OCI-LY3 (cell line): ENCODE measurements at regions not wholly inside any gene's neighbourhood (a gene's known extent, or its start where the extent isn't known, plus 50 kb on each side); places are given as distances from the start of the nearest gene placed in this dataset.

Experiments
- H2AFZ ChIP-seq: fragments of 200-600, 300-600 bp; shearing (Covaris generic); 2 replicates; pipeline ENCODE4 v1.6.0; 2014; ENCODE audit warnings: antibody characterized with exemption, low read depth, low read length
- H3K27ac ChIP-seq: fragments of 200-600, 300-600 bp; sonication (generic); 2 replicates; pipeline ENCODE4 v1.5.1; 2014; ENCODE audit warnings: mild to moderate bottlenecking, low read length, moderate library complexity, mixed read lengths
- H3K27me3 ChIP-seq: fragments of 200-600, 300-600 bp; sonication (generic); 2 replicates; pipeline ENCODE4 v1.6.1; 2014; ENCODE audit warnings: low read depth, low read length, mixed read lengths
- H3K36me3 ChIP-seq: fragments of 200-600, 300-600 bp; sonication (generic); replicated peaks from 2 replicates; pipeline ENCODE3; 2014; ENCODE audit warnings: low read depth, low read length, mixed read lengths
- H3K4me1 ChIP-seq: fragments of 300-600, 200-600 bp; sonication (generic); 2 replicates; pipeline ENCODE4 v1.6.1; 2014; ENCODE audit warnings: low read length, mixed read lengths
- H3K4me2 ChIP-seq: fragments of 200-600, 300-600 bp; sonication (generic); 2 replicates; pipeline ENCODE4 v1.6.1; 2014; ENCODE audit warnings: low read length, mixed read lengths
- H3K4me3 ChIP-seq: fragments of 300-600, 200-600 bp; sonication (generic); 2 replicates; pipeline ENCODE4 v1.5.1; 2014; ENCODE audit warnings: antibody characterized with exemption, mild to moderate bottlenecking, low read length, moderate library complexity
- H3K79me2 ChIP-seq: fragments of 300-600, 200-600 bp; shearing (Covaris generic); 2 replicates; pipeline ENCODE4 v1.6.1; 2014; ENCODE audit warnings: mild to moderate bottlenecking, low read length, mixed read lengths
- H3K9ac ChIP-seq: fragments of 300-600, 200-600 bp; shearing (Covaris generic); 2 replicates; pipeline ENCODE4 v1.6.0; 2014; ENCODE audit warnings: mild to moderate bottlenecking, low read length, moderate library complexity
- H3K9me3 ChIP-seq: fragments of 200-600, 300-600 bp; shearing (Covaris generic); 2 replicates; pipeline ENCODE4 v1.6.1; 2014; ENCODE audit warnings: low read length, mixed read lengths; ENCODE audit not compliant: insufficient read depth
- H4K20me1 ChIP-seq: fragments of 200-600, 300-600 bp; sonication (generic); 2 replicates; pipeline ENCODE4 v1.6.1; 2016; ENCODE audit warnings: low read length, mixed read lengths; ENCODE audit not compliant: insufficient read depth
- CTCF ChIP-seq: fragments of 200-600, 300-600 bp; sonication (generic); IDR thresholded peaks from 2 replicates; pipeline ENCODE4 v1.5.1; 2014; ENCODE audit warnings: antibody characterized with exemption, low read length, low read depth
- EZH2phosphoT487 ChIP-seq: fragments of 200-600 bp; shearing (Covaris generic); IDR thresholded peaks from 2 replicates; pipeline ENCODE4 v1.6.1; 2018; ENCODE audit warnings: antibody characterized with exemption, mixed run types, low read depth

- no peak overlapping the region for H3K4me3 ChIP-seq
- peaks cover 52% of the 10 kb centered on the region for H3K27me3 ChIP-seq
- H3K9ac ChIP-seq = no peak overlapping the region
- H3K79me2 ChIP-seq = no peaks in the 10 kb centered on the region
- no peaks in the 10 kb centered on the region for H4K20me1 ChIP-seq
- no peaks in the 10 kb centered on the region for H3K36me3 ChIP-seq
- TF ChIP-seq EZH2phosphoT487 (no peak), CTCF (no peak)
- no peaks in the 10 kb centered on the region for H3K9me3 ChIP-seq
- no peak overlapping the region for H2AFZ ChIP-seq
- peaks cover 11% of the 10 kb centered on the region for H3K4me1 ChIP-seq
- H3K4me2 ChIP-seq = no peak overlapping the region
- no peak overlapping the region for H3K27ac ChIP-seq
These were observed 152.4 kb upstream of the PELI2 start for GRCh38 chr14:55965851-55966250.

- Histone ChIP-seq H4K20me1 (no peaks in the 10 kb centered on the region), H3K4me3 (no peak overlapping the region)
- no peak for TF ChIP-seq CTCF
- TF ChIP-seq EZH2phosphoT487 = no peak
These were observed 149.5 kb upstream of the PELI2 start for GRCh38 chr14:55968741-55969140.

GRCh38 chr14:55973285-55973800, 144.9 kb upstream of the PELI2 start:
- H3K27ac ChIP-seq = no peak overlapping the region
- TF ChIP-seq EZH2phosphoT487 = no peak
- TF ChIP-seq CTCF = no peak
- H3K79me2 ChIP-seq = no peaks in the 10 kb centered on the region
- H3K9ac ChIP-seq = no peak overlapping the region
- 0 out of 2 replicates have a peak, but pooled peaks cover 5% of the 10 kb centered on the region for H3K27me3 ChIP-seq
- no peak overlapping the region for H3K4me2 ChIP-seq
- H3K36me3 ChIP-seq = no peaks in the 10 kb centered on the region
- no peak overlapping the region for H3K4me3 ChIP-seq
- no peaks in the 10 kb centered on the region for H4K20me1 ChIP-seq
- no peak overlapping the region for H2AFZ ChIP-seq
- no peaks in the 10 kb centered on the region for H3K4me1 ChIP-seq
- H3K9me3 ChIP-seq = no peaks in the 10 kb centered on the region

More at GRCh38 chr14:55968741-55969140, 149.5 kb upstream of the PELI2 start:
- Histone ChIP-seq H3K27me3 (peaks cover 36% of the 10 kb centered on the region), H3K4me1 (peaks cover 11% of the 10 kb centered on the region), H3K27ac (no peak overlapping the region), H2AFZ (no peak overlapping the region), H3K9me3 (no peaks in the 10 kb centered on the region), H3K79me2 (no peaks in the 10 kb centered on the region), H3K9ac (no peak overlapping the region), H3K4me2 (no peak overlapping the region), H3K36me3 (no peaks in the 10 kb centered on the region)

- TF ChIP-seq EZH2phosphoT487 = no peak
- no peak for TF ChIP-seq CTCF
- no peaks in the 10 kb centered on the region for H4K20me1 ChIP-seq
- no peaks in the 10 kb centered on the region for H3K9me3 ChIP-seq
- no peak overlapping the region for H2AFZ ChIP-seq
- no peaks in the 10 kb centered on the region for H3K79me2 ChIP-seq
- H3K9ac ChIP-seq = no peak overlapping the region
- H3K4me1 ChIP-seq = no peaks in the 10 kb centered on the region
- H3K36me3 ChIP-seq = no peaks in the 10 kb centered on the region
- H3K27ac ChIP-seq = no peak overlapping the region
- H3K4me2 ChIP-seq = no peak overlapping the region
- no peaks in the 10 kb centered on the region for H3K27me3 ChIP-seq
- H3K4me3 ChIP-seq = no peak overlapping the region
These were observed 144.1 kb upstream of the PELI2 start for GRCh38 chr14:55973911-55974630.
